Dendritic cell treated with granulocyte-macrophage colony-stimulating factor and Interleukin-4, amounts not matched to agents 40 ng/mL and 50 ng/mL, for 4 days (primary cell): ENCODE measurements at regions not wholly inside any gene's neighbourhood (a gene's known extent, or its start where the extent isn't known, plus 50 kb on each side); places are given as distances from the start of the nearest gene placed in this dataset.

Experiments used
- H3K27ac Mint-ChIP-seq: one replicate; pipeline ENCODE4 v1.8.0; 2022; ENCODE audit warnings: mild to moderate bottlenecking, mixed read lengths
- H3K27me3 Mint-ChIP-seq: one replicate; pipeline ENCODE4 v1.8.0; 2022; ENCODE audit warnings: mild to moderate bottlenecking, mixed read lengths
- H3K36me3 Mint-ChIP-seq: one replicate; pipeline ENCODE4 v1.8.0; 2022; ENCODE audit warnings: low read depth, mixed read lengths
- H3K4me1 Mint-ChIP-seq: one replicate; pipeline ENCODE4 v1.8.0; 2022; ENCODE audit warnings: low read depth, mixed read lengths
- H3K4me3 Mint-ChIP-seq: one replicate; pipeline ENCODE4 v1.8.0; 2022; ENCODE audit warnings: mild to moderate bottlenecking, moderate library complexity, mixed read lengths
- H3K9me3 Mint-ChIP-seq: one replicate; pipeline ENCODE4 v1.8.0; 2022; ENCODE audit warnings: mixed read lengths
- intact Hi-C: fragments of 100-400 bp; cut with micrococcal nuclease; formaldehyde crosslinking; loops from one replicate; pipeline ENCODE4 v1.15.0; 2022

DNA sequence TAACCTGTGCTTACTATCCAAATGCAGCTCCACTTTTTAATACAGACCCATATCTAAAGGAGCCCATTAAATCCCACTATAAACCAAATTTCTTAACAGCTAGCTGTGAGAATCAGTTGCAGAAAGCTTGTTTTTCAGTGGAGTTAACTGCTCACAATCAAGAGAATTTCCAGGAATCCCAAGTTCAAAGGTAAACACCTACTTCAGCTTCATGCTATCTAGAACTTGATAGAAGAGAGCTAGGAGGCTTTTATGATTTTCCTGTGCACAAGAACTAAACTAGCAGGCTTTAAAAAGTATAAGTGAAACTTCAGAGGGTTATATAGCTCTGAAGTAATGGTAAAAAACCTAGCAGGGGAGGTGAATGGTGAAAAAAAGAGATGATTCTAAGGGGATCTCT is 96.2 kb upstream of the PABPC4L start:
- Mint-ChIP-seq H3K27ac (no peak overlapping the region), H3K9me3 (peaks cover 14% of the 10 kb centered on the region), H3K36me3 (no peaks in the 10 kb centered on the region), H3K27me3 (no peaks in the 10 kb centered on the region), H3K4me1 (no peaks in the 10 kb centered on the region), H3K4me3 (no peak overlapping the region)
- intact Hi-C loops, result no loop called here

DNA sequence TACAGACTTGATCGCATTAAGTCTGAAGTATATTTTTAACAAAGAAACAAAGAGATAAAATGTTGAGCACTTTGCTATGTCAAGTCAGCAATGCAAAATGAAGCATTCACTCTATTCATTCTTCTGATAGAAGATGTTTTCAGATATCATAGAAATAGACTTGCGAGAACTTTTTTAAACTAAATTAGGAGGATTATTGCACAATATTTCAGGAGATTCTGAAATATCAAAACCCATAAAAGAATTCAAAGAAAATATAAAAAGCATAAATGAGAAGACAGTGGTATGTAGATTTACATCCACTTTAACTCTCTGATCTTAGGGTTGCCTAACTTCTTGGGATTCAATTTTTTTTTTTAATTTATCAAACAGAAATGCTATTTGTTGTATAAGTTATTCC is 81.1 kb upstream of the PABPC4L start:
- H3K27me3 Mint-ChIP-seq, result no peaks in the 10 kb centered on the region
- H3K9me3 Mint-ChIP-seq, result peaks cover 8% of the 10 kb centered on the region
- H3K4me1 Mint-ChIP-seq, result no peaks in the 10 kb centered on the region
- intact Hi-C loops, result no loop called here
- no peaks in the 10 kb centered on the region for H3K36me3 Mint-ChIP-seq
- no peak overlapping the region for H3K4me3 Mint-ChIP-seq
- H3K27ac Mint-ChIP-seq, result no peak overlapping the region

DNA sequence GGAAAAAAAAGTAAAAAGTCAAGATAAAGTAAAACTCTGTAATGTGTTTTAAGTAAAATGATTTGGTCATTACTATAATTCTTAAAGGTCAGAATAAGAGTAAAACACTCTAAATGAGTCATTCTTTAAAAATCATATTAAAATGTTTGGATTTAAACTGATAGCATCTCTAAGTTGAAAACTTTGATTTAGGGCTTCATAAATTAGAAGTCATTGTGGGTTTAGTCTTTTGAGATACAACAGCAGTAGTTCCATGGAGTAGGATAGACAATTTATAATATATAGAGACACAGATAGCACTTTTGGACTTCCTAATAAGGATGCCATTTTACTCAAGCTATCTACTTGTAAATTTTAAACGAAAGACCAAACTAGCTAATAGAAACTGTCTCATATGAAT is 77.1 kb upstream of the PABPC4L start:
- H3K9me3 Mint-ChIP-seq, result peaks cover 8% of the 10 kb centered on the region
- no peaks in the 10 kb centered on the region for H3K36me3 Mint-ChIP-seq
- no peaks in the 10 kb centered on the region for H3K4me1 Mint-ChIP-seq
- H3K27me3 Mint-ChIP-seq, result no peaks in the 10 kb centered on the region
- H3K27ac Mint-ChIP-seq, result no peak overlapping the region
- H3K4me3 Mint-ChIP-seq, result no peak overlapping the region
- intact Hi-C loops, result no loop called here

DNA sequence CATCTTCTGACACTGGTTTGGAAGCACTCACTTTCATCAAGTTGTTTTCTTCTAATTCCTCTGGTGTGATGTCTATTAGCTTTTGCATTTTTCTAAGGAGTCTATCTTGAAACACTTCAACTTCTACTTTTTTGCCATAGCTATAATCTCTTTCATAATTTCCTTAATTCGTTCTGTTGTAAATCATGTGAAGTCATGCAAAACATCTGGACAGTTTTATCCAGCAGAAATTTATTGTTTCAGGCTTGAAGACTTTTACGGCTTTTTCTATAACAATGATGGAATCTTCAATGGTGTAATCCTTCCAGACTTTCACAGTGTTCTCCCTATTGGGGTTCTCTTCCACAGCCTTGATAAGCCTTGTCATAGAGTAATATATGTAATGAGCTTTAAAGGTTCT is 74.9 kb upstream of the PABPC4L start:
- Mint-ChIP-seq H3K36me3 (no peaks in the 10 kb centered on the region), H3K4me3 (no peak overlapping the region), H3K27me3 (no peaks in the 10 kb centered on the region), H3K27ac (no peak overlapping the region), H3K4me1 (no peaks in the 10 kb centered on the region), H3K9me3 (peaks cover 8% of the 10 kb centered on the region)
- intact Hi-C loops, result no loop called here

DNA sequence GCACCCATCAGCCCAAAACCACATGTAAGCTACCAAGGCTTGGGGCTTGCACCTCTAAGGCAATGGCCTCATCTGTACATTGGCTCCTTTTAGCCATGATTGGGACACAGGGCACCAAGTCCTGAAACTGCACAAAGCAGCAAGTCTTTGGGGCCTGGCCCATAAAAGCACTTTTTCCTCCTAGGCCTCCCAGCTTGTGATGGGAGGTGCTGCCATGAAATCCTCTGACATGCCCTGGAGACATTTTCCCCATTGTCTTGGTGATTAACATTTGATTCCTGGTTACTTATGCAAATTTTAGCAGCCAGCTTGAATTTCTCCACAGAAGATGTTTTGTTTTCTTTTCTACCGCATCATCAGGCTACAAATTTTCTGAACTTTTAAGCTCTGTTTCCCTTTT is 58.5 kb upstream of the PABPC4L start:
- intact Hi-C loops, result no loop called here
- H3K27me3 Mint-ChIP-seq, result no peaks in the 10 kb centered on the region
- no peaks in the 10 kb centered on the region for H3K36me3 Mint-ChIP-seq
- H3K4me1 Mint-ChIP-seq, result no peaks in the 10 kb centered on the region
- H3K4me3 Mint-ChIP-seq, result no peak overlapping the region
- peaks cover 9% of the 10 kb centered on the region for H3K9me3 Mint-ChIP-seq
- no peak overlapping the region for H3K27ac Mint-ChIP-seq
